ENCODE measurements at regions not wholly inside any gene's neighbourhood (a gene's known extent, or its start where the extent isn't known, plus 50 kb on each side); places are given as distances from the start of the nearest gene placed in this dataset.
"Not testable (repeated sequence)": the region's sequence is repeated elsewhere in the genome, so short reads cannot be mapped to it uniquely, and the experiment has no call there.

- no peaks in the 10 kb centered on the region for H3K36me3 ChIP-seq (ENCODE audit: control insufficient read depth, insufficient read depth, low read length)
- DNase-seq (ENCODE audit: extremely low read depth, insufficient read length): no peak
- TF ChIP-seq, protein P1, sequence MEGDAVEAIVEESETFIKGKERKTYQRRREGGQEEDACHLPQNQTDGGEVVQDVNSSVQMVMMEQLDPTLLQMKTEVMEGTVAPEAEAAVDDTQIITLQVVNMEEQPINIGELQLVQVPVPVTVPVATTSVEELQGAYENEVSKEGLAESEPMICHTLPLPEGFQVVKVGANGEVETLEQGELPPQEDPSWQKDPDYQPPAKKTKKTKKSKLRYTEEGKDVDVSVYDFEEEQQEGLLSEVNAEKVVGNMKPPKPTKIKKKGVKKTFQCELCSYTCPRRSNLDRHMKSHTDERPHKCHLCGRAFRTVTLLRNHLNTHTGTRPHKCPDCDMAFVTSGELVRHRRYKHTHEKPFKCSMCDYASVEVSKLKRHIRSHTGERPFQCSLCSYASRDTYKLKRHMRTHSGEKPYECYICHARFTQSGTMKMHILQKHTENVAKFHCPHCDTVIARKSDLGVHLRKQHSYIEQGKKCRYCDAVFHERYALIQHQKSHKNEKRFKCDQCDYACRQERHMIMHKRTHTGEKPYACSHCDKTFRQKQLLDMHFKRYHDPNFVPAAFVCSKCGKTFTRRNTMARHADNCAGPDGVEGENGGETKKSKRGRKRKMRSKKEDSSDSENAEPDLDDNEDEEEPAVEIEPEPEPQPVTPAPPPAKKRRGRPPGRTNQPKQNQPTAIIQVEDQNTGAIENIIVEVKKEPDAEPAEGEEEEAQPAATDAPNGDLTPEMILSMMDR (IDR thresholded peaks at IDR 0.05; ENCODE audit: insufficient read depth, low read length, poor library complexity, severe bottlenecking): no peak
Measured at GRCh38 chr4:187724456-187724855, 271.1 kb upstream of the ZFP42 start.

DNA sequence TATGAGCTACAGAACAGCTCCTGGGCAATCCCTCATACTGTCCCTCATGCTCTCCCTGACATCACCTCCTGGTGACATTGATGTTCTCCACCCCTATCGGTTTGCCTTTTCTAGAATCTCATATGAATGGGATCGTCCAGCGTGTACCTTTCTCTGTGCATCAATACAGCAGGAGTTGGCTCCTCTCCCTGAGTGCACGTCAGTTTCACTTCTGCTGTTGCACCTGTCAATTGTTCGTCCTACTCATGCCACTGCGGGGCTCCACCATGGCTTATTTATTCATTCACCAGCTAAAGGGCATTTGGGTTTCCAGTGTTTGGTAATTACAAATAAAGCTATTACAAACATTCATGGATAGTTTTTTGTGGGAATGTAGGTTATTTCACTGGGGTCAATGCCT lies 269.1 kb upstream of the ZFP42 start:
- TF ChIP-seq, protein P1 (IDR thresholded peaks at IDR 0.05; ENCODE audit: insufficient read depth, low read length, poor library complexity, severe bottlenecking): no peak
- DNase-seq (ENCODE audit: extremely low read depth, insufficient read length): no peak
- Histone ChIP-seq H3K36me3 (ENCODE audit: control insufficient read depth, insufficient read depth, low read length) (no peaks in the 10 kb centered on the region), H3K27me3 (replicated peaks; ENCODE audit: control insufficient read depth, insufficient read depth, low read length) (no peaks in the 10 kb centered on the region), H3K4me3 (replicated peaks; ENCODE audit: low read depth, low read length) (no peak overlapping the region)

More at GRCh38 chr4:187724456-187724855, 271.1 kb upstream of the ZFP42 start:
- Histone ChIP-seq H3K27me3 (replicated peaks; ENCODE audit: control insufficient read depth, insufficient read depth, low read length) (no peaks in the 10 kb centered on the region), H3K4me3 (replicated peaks; ENCODE audit: low read depth, low read length) (no peak overlapping the region)

DNA sequence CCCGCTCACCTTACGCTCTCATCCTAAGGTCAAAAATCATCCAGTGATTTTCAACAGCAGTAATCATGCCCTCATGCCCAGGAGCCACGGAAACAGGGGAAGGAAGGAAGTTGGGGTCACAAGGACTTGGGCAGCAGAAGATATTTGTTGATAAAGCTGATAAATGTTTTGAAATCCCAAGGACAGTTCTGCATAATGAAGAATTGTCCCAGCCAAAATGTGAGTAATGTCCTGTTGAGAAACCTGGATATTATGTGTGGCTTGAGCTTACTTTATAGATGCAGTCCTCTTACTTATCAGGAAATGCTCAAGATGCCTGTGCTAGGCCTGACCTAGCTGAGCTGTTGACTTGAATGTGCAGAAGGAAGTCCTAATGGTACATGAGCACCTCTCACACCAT lies 263.0 kb upstream of the ZFP42 start:
- no peak for DNase-seq (ENCODE audit: extremely low read depth, insufficient read length)
- Histone ChIP-seq H3K4me3 (replicated peaks; ENCODE audit: low read depth, low read length) (no peak overlapping the region), H3K27me3 (replicated peaks; ENCODE audit: control insufficient read depth, insufficient read depth, low read length) (no peaks in the 10 kb centered on the region), H3K36me3 (ENCODE audit: control insufficient read depth, insufficient read depth, low read length) (no peaks in the 10 kb centered on the region)
- TF ChIP-seq, protein P1 (IDR thresholded peaks at IDR 0.05; ENCODE audit: insufficient read depth, low read length, poor library complexity, severe bottlenecking): no peak

DNA sequence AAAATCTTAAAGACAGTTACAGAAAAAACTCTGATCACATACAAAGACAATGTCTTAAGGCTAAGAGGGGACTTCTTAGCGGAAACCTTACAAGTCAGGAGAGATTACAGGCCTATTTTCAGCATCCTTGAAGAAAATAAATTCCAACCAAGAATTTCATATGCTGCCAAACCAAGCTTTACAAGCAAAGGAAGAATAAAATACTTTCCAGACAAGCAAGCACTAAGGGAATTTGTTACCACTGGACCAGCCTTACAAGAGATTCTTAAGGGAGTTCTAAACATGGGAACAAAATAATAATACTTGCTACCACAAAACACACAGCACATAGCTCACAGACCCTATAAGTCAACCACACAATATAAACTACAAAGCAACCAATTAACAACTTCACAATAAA lies 255.8 kb upstream of the ZFP42 start:
- TF ChIP-seq, protein P1 (IDR thresholded peaks at IDR 0.05; ENCODE audit: insufficient read depth, low read length, poor library complexity, severe bottlenecking): no peak
- Histone ChIP-seq H3K4me3 (replicated peaks; ENCODE audit: low read depth, low read length) (no peak overlapping the region), H3K36me3 (ENCODE audit: control insufficient read depth, insufficient read depth, low read length) (no peaks in the 10 kb centered on the region), H3K27me3 (replicated peaks; ENCODE audit: control insufficient read depth, insufficient read depth, low read length) (no peaks in the 10 kb centered on the region)
- DNase-seq (ENCODE audit: extremely low read depth, insufficient read length): no peak

GRCh38 chr4:187744911-187745310 lies 250.7 kb upstream of the ZFP42 start:
- Histone ChIP-seq H3K36me3 (ENCODE audit: control insufficient read depth, insufficient read depth, low read length) (no peaks in the 10 kb centered on the region), H3K4me3 (replicated peaks; ENCODE audit: low read depth, low read length) (no peak overlapping the region), H3K27me3 (replicated peaks; ENCODE audit: control insufficient read depth, insufficient read depth, low read length) (no peaks in the 10 kb centered on the region)
- TF ChIP-seq, protein P1 (IDR thresholded peaks at IDR 0.05; ENCODE audit: insufficient read depth, low read length, poor library complexity, severe bottlenecking): no peak
- DNase-seq (ENCODE audit: extremely low read depth, insufficient read length): no peak

- H3K36me3 ChIP-seq (ENCODE audit: control insufficient read depth, insufficient read depth, low read length); DNase-seq (ENCODE audit: extremely low read depth, insufficient read length); H3K27me3 ChIP-seq (replicated peaks; ENCODE audit: control insufficient read depth, insufficient read depth, low read length); H3K4me3 ChIP-seq (replicated peaks; ENCODE audit: low read depth, low read length): not testable (repeated sequence)
Measured at GRCh38 chr4:187750652-187751051, 244.9 kb upstream of the ZFP42 start.

All from GM06990 (cell line).